Testis (tissue), 2 donors: ENCODE measurements at regions not wholly inside any gene's neighbourhood (a gene's known extent, or its start where the extent isn't known, plus 50 kb on each side); places are given as distances from the start of the nearest gene placed in this dataset.

Source experiments
- POLR2A ChIP-seq: fragments of 450-650 bp; IDR thresholded peaks from one replicate; pipeline ENCODE4 v1.6.1; 2017; ENCODE audit warnings: antibody characterized with exemption, mild to moderate bottlenecking, moderate library complexity
- TF ChIP-seq, protein P1 (sequence below), 3 experiments: fragments of 450-650 bp in 2 of 3; fragments of 200-600 bp in 1 of 3; sonication (generic) in 1 of 3; IDR thresholded peaks; one replicate each; pipeline ENCODE4 v1.5.1; 2016 to 2019; ENCODE audit warnings: antibody characterized with exemption in 3 of 3, mild to moderate bottlenecking in 2 of 3, moderate library complexity in 1 of 3

- TF ChIP-seq, protein P1, sequence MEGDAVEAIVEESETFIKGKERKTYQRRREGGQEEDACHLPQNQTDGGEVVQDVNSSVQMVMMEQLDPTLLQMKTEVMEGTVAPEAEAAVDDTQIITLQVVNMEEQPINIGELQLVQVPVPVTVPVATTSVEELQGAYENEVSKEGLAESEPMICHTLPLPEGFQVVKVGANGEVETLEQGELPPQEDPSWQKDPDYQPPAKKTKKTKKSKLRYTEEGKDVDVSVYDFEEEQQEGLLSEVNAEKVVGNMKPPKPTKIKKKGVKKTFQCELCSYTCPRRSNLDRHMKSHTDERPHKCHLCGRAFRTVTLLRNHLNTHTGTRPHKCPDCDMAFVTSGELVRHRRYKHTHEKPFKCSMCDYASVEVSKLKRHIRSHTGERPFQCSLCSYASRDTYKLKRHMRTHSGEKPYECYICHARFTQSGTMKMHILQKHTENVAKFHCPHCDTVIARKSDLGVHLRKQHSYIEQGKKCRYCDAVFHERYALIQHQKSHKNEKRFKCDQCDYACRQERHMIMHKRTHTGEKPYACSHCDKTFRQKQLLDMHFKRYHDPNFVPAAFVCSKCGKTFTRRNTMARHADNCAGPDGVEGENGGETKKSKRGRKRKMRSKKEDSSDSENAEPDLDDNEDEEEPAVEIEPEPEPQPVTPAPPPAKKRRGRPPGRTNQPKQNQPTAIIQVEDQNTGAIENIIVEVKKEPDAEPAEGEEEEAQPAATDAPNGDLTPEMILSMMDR (IDR thresholded peaks at IDR 0.05), result no peak
- no peak for TF ChIP-seq POLR2A
Measured at GRCh38 chr2:142509401-142509800, 368.1 kb upstream of the KYNU start.
